Lung (tissue), 11 donors: ENCODE measurements at regions not wholly inside any gene's neighbourhood (a gene's known extent, or its start where the extent isn't known, plus 50 kb on each side); places are given as distances from the start of the nearest gene placed in this dataset.

Experiments used
- ATAC-seq: fragments of 200-7000 bp; cut with Tn5 transposase; one replicate; pipeline ENCODE4 v1.9.1; 2020; ENCODE audit warnings: moderate number of reproducible peaks; ENCODE audit not compliant: insufficient read depth, low FRiP score
- DNase-seq, 3 donors: peaks; one replicate each; pipeline ENCODE4 v3.0.0-alpha.2; 2013 to 2017
- H3K27ac ChIP-seq, 2 donors: one replicate each; pipeline ENCODE4 v1.5.1; 2013; ENCODE audit warnings: mild to moderate bottlenecking in 2 of 2, moderate library complexity in 2 of 2, control low read depth in 1 of 2, inconsistent platforms in 1 of 2, low read depth in 1 of 2, low read length in 1 of 2
- H3K27me3 ChIP-seq, 3 donors: one replicate each; pipeline ENCODE4 v1.5.1; 2013; ENCODE audit warnings: low read length in 2 of 3; ENCODE audit not compliant: control insufficient read depth in 3 of 3, insufficient read depth in 3 of 3
- H3K36me3 ChIP-seq, 4 donors: one replicate each; pipeline ENCODE4 v1.5.1; 2013; ENCODE audit warnings: low read length in 4 of 4, mild to moderate bottlenecking in 1 of 4, moderate library complexity in 1 of 4; ENCODE audit not compliant: control insufficient read depth in 4 of 4, insufficient read depth in 4 of 4
- H3K4me1 ChIP-seq, 5 donors: one replicate each; pipeline ENCODE4 v1.5.1; 2013; ENCODE audit warnings: low read length in 5 of 5, mild to moderate bottlenecking in 2 of 5, moderate library complexity in 1 of 5; ENCODE audit not compliant: control insufficient read depth in 5 of 5, insufficient read depth in 5 of 5
- H3K4me3 ChIP-seq: one replicate; pipeline ENCODE4 v1.5.1; 2013; ENCODE audit warnings: mild to moderate bottlenecking, control low read depth, moderate library complexity
- H3K9ac ChIP-seq, 2 donors: one replicate each; pipeline ENCODE4 v1.5.1; 2013; ENCODE audit warnings: low read length in 2 of 2, control low read depth in 1 of 2; ENCODE audit not compliant: insufficient read depth in 1 of 2
- H3K9me3 ChIP-seq, 4 donors: one replicate each; pipeline ENCODE4 v1.5.1; 2013; ENCODE audit warnings: low read length in 3 of 4, mild to moderate bottlenecking in 1 of 4, moderate library complexity in 1 of 4; ENCODE audit not compliant: control insufficient read depth in 4 of 4, insufficient read depth in 3 of 4
- CTCF ChIP-seq: IDR thresholded peaks from 2 replicates; pipeline ENCODE4 v1.5.1; 2012; ENCODE audit warnings: mild to moderate bottlenecking; ENCODE audit errors: control extremely low read depth, extremely low read depth
- WGBS, 2 donors: extraction: QIAGEN DNeasy Blood & Tissue Kit; methylation state at CpG; one replicate each; pipeline ENCODE4 v1.1.7; 2013; 5-methylcytosine and 5-hydroxymethylcytosine counted together
- donor health status: control.
- donor health status: control.
- donor health status: Bipolar disorder and iron deficiency.
- donor health status: healthy.
- donor health status: DM: yes; HTN: yes; CAD: no.

GRCh38 chr3:24650839-24651238 lies 156.2 kb upstream of the THRB start:
- 67 to 70% methylated on average over 1 of the region's 1 CpG for WGBS, 2 donors
- Histone ChIP-seq H3K4me3 (no peak overlapping the region), H3K36me3 (no peaks in the 10 kb centered on the region), H3K9ac (no peak overlapping the region), H3K27me3 (no peaks in the 10 kb centered on the region), H3K27ac (no peak overlapping the region), H3K4me1 (no peaks in the 10 kb centered on the region), H3K9me3 (peaks cover 0 to under 1% (median 0%) of the 10 kb centered on the region in 4 donors)
- TF ChIP-seq CTCF = no peak
- ATAC-seq (no peak), DNase-seq (no peak)

GRCh38 chr3:24657870-24658510 lies 163.3 kb upstream of the THRB start:
- no peak overlapping the region for H3K9ac ChIP-seq
- peaks cover 0 to 3% (median 1%) of the 10 kb centered on the region in 4 donors for H3K9me3 ChIP-seq
- whole genome bisulfite sequencing, 2 donors = 64 to 91% methylated on average over 1 of the region's 1 CpG
- H3K4me3 ChIP-seq = no peak overlapping the region
- H3K4me1 ChIP-seq = no peaks in the 10 kb centered on the region
- TF ChIP-seq CTCF = no peak
- H3K36me3 ChIP-seq = no peaks in the 10 kb centered on the region
- H3K27ac ChIP-seq = no peak overlapping the region
- H3K27me3 ChIP-seq = no peaks in the 10 kb centered on the region
- no peak for DNase-seq
- no peak for ATAC-seq

GRCh38 chr3:24661175-24661584 lies 166.5 kb upstream of the THRB start:
- Histone ChIP-seq H3K4me1 (no peaks in the 10 kb centered on the region), H3K36me3 (no peaks in the 10 kb centered on the region), H3K4me3 (no peak overlapping the region), H3K27ac (no peak overlapping the region), H3K27me3 (no peaks in the 10 kb centered on the region), H3K9ac (no peak overlapping the region), H3K9me3 (peaks cover 0 to under 1% (median 0%) of the 10 kb centered on the region in 4 donors)
- no peak for TF ChIP-seq CTCF
- 59 to 75% methylated on average over 3 of the region's 3 CpGs for WGBS, 2 donors
- DNase-seq (no peak), ATAC-seq (no peak)
